Suppressor macrophage (primary cell): ENCODE measurements at regions not wholly inside any gene's neighbourhood (a gene's known extent, or its start where the extent isn't known, plus 50 kb on each side); places are given as distances from the start of the nearest gene placed in this dataset.
"Not testable (repeated sequence)": the region's sequence is repeated elsewhere in the genome, so short reads cannot be mapped to it uniquely, and the experiment has no call there.

Experiments used
- DNase-seq, 4 experiments: peaks; one replicate each; pipeline ENCODE4 v3.0.0-alpha.2; 2020 to 2022

GRCh38 chr4:126603825-126604224, 1028.9 kb upstream of the INTU start:
- DNase-seq: no peak

GRCh38 chr4:126604268-126604867, 1028.4 kb upstream of the INTU start:
- DNase-seq: peak; percentile 4 to 11 (median 5)

- no peak for DNase-seq
These were observed 1021.8 kb upstream of the INTU start for GRCh38 chr4:126610933-126611332.

GRCh38 chr4:126611900-126612299, 1020.9 kb upstream of the INTU start:
- DNase-seq: no peak

- no peak for DNase-seq
These were observed 1018.4 kb upstream of the INTU start for GRCh38 chr4:126614356-126614855.

GRCh38 chr4:126616795-126617194, 1016.0 kb upstream of the INTU start:
- no peak for DNase-seq

- DNase-seq: no peak
These were observed 1005.5 kb upstream of the INTU start for GRCh38 chr4:126627255-126627654.

GRCh38 chr4:126628933-126629332, 1003.8 kb upstream of the INTU start:
- no peak for DNase-seq

GRCh38 chr4:126630230-126630629, 1002.5 kb upstream of the INTU start:
- no peak for DNase-seq

- no peak for DNase-seq
These were observed 999.5 kb upstream of the INTU start for GRCh38 chr4:126633306-126633705.

- no peak for DNase-seq
These were observed 995.1 kb upstream of the INTU start for GRCh38 chr4:126637706-126638105.

- DNase-seq: no peak
These were observed 985.4 kb upstream of the INTU start for GRCh38 chr4:126647320-126647719.

- DNase-seq: no peak
These were observed 984.9 kb upstream of the INTU start for GRCh38 chr4:126647756-126648397.

GRCh38 chr4:126658411-126658810, 974.3 kb upstream of the INTU start:
- DNase-seq: no peak

- DNase-seq: no peak
These were observed 971.6 kb upstream of the INTU start for GRCh38 chr4:126661194-126661593.

GRCh38 chr4:126664839-126665238, 967.9 kb upstream of the INTU start:
- DNase-seq: no peak

GRCh38 chr4:126670038-126670437, 962.7 kb upstream of the INTU start:
- DNase-seq: not testable (repeated sequence)

- DNase-seq: no peak
These were observed 954.1 kb upstream of the INTU start for GRCh38 chr4:126678618-126679017.

GRCh38 chr4:126679303-126679702, 953.5 kb upstream of the INTU start:
- no peak for DNase-seq

GRCh38 chr4:126682250-126682649, 950.5 kb upstream of the INTU start:
- no peak for DNase-seq

- no peak for DNase-seq
These were observed 946.3 kb upstream of the INTU start for GRCh38 chr4:126686491-126686890.

GRCh38 chr4:126687655-126688358, 945.0 kb upstream of the INTU start:
- DNase-seq: no peak

GRCh38 chr4:126691797-126692196, 941.0 kb upstream of the INTU start:
- no peak for DNase-seq

- DNase-seq: no peak
These were observed 935.0 kb upstream of the INTU start for GRCh38 chr4:126697748-126698147.
